ENCODE measurements at regions not wholly inside any gene's neighbourhood (a gene's known extent, or its start where the extent isn't known, plus 50 kb on each side); places are given as distances from the start of the nearest gene placed in this dataset.
A peak's percentile ranks its signal among the peaks of the same experiment; 100 is the strongest.
"Not testable (repeated sequence)": the region's sequence is repeated elsewhere in the genome, so short reads cannot be mapped to it uniquely, and the experiment has no call there.

GRCh38 chr16:47816511-47816910 is 339.3 kb downstream of the ABCC12 start:
- TF ChIP-seq, protein P1, sequence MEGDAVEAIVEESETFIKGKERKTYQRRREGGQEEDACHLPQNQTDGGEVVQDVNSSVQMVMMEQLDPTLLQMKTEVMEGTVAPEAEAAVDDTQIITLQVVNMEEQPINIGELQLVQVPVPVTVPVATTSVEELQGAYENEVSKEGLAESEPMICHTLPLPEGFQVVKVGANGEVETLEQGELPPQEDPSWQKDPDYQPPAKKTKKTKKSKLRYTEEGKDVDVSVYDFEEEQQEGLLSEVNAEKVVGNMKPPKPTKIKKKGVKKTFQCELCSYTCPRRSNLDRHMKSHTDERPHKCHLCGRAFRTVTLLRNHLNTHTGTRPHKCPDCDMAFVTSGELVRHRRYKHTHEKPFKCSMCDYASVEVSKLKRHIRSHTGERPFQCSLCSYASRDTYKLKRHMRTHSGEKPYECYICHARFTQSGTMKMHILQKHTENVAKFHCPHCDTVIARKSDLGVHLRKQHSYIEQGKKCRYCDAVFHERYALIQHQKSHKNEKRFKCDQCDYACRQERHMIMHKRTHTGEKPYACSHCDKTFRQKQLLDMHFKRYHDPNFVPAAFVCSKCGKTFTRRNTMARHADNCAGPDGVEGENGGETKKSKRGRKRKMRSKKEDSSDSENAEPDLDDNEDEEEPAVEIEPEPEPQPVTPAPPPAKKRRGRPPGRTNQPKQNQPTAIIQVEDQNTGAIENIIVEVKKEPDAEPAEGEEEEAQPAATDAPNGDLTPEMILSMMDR (conservative IDR thresholded peaks at IDR 0.05) = no peak
- H3K4me3 Mint-ChIP-seq = no peak overlapping the region
- H3K27ac Mint-ChIP-seq (ENCODE audit: unreplicated experiment) = no peak overlapping the region
- no peaks in the 10 kb centered on the region for H3K4me1 Mint-ChIP-seq
- DNase-seq (ENCODE audit: low read depth, low spot score) = no peak
- peaks cover 10% of the 10 kb centered on the region for H3K36me3 Mint-ChIP-seq (ENCODE audit: low read depth)
- H3K9me3 Mint-ChIP-seq = peaks cover 9% of the 10 kb centered on the region
- no peaks in the 10 kb centered on the region for H3K27me3 Mint-ChIP-seq (ENCODE audit: low read depth)

GRCh38 chr16:47815655-47816054 is 340.1 kb downstream of the ABCC12 start:
- no peak overlapping the region for H3K4me3 Mint-ChIP-seq

GRCh38 chr16:47811758-47812157 is 344.0 kb downstream of the ABCC12 start:
- not testable (repeated sequence) for H3K4me1 Mint-ChIP-seq; H3K27ac Mint-ChIP-seq (ENCODE audit: unreplicated experiment); H3K27me3 Mint-ChIP-seq (ENCODE audit: low read depth); H3K4me3 Mint-ChIP-seq; DNase-seq (ENCODE audit: low read depth, low spot score); H3K36me3 Mint-ChIP-seq (ENCODE audit: low read depth)
- peaks cover 11% of the 10 kb centered on the region for H3K9me3 Mint-ChIP-seq

More at GRCh38 chr16:47815655-47816054, 340.1 kb downstream of the ABCC12 start:
- H3K27ac Mint-ChIP-seq (ENCODE audit: unreplicated experiment) = no peak overlapping the region
- H3K27me3 Mint-ChIP-seq (ENCODE audit: low read depth) = no peaks in the 10 kb centered on the region
- DNase-seq (ENCODE audit: low read depth, low spot score) = no peak
- no peaks in the 10 kb centered on the region for H3K4me1 Mint-ChIP-seq
- H3K9me3 Mint-ChIP-seq = peaks cover 9% of the 10 kb centered on the region
- H3K36me3 Mint-ChIP-seq (ENCODE audit: low read depth) = peaks cover 10% of the 10 kb centered on the region
- TF ChIP-seq, protein P1 (conservative IDR thresholded peaks at IDR 0.05) = no peak

DNA sequence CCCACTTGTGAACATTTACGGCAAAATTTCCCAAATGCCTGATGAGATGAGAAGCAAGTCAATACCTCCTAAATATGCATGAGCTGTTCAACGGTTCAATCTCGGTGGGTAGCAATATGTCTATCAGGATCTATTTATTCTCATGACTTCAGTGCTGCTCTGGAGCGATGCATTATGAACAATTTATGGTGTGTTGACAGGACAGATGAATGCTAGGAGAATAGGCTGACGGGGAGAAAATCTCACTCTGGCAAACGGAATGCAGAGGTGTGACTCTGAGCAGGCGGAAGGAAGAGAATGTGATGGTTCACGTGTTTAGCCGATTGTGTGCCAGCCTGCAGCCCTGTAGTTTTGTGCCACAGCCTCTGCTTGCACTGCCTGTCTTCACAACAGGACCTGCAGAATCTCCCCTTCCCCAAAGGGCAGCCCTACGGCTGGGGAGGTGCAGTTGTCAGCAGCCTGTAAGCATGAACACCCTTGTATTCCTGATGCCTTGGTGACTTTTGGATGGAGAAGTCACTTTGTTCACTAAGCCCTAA is 345.2 kb downstream of the PHKB start:
- Mint-ChIP-seq H3K36me3 (ENCODE audit: low read depth) (no peaks in the 10 kb centered on the region), H3K4me3 (no peak overlapping the region), H3K27ac (ENCODE audit: unreplicated experiment) (no peak overlapping the region), H3K9me3 (peaks cover 2% of the 10 kb centered on the region), H3K27me3 (ENCODE audit: low read depth) (no peaks in the 10 kb centered on the region), H3K4me1 (no peaks in the 10 kb centered on the region)
- TF ChIP-seq, protein P1 (conservative IDR thresholded peaks at IDR 0.05) = no peak
- no peak for DNase-seq (ENCODE audit: low read depth, low spot score)

DNA sequence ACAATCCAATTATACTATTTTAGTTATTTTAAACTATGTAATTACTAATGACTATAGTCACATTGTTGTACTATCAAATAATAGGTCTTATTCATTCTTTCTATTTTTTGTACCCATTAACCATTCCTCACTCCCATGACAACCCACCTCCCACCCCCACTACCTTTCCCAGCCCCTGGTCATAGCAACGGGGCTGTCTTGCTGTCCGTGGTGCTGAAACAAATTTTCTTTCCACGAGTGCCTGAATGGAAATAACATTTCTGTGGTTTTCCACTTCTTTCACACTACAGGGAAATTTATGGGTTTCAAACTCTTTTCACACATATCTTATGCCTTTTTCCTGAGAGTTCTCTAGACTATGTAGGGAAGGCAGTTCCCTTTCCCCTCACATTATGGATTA is 326.6 kb downstream of the PHKB start:
- no peak overlapping the region for H3K27ac Mint-ChIP-seq (ENCODE audit: unreplicated experiment)
- peak; percentile 39 for DNase-seq (ENCODE audit: low read depth, low spot score)
- no peak overlapping the region for H3K4me3 Mint-ChIP-seq
- H3K4me1 Mint-ChIP-seq = no peaks in the 10 kb centered on the region
- peaks cover 8% of the 10 kb centered on the region for H3K9me3 Mint-ChIP-seq
- H3K36me3 Mint-ChIP-seq (ENCODE audit: low read depth) = peaks cover 8% of the 10 kb centered on the region
- TF ChIP-seq, protein P1 (conservative IDR thresholded peaks at IDR 0.05) = no peak
- H3K27me3 Mint-ChIP-seq (ENCODE audit: low read depth) = peaks cover 6% of the 10 kb centered on the region

GRCh38 chr16:47781673-47782072 is 320.5 kb downstream of the PHKB start:
- Mint-ChIP-seq H3K4me1 (peaks cover 8% of the 10 kb centered on the region), H3K27ac (ENCODE audit: unreplicated experiment) (no peak overlapping the region), H3K4me3 (no peak overlapping the region), H3K36me3 (ENCODE audit: low read depth) (peaks cover 2% of the 10 kb centered on the region), H3K9me3 (peaks cover 2% of the 10 kb centered on the region), H3K27me3 (ENCODE audit: low read depth) (peaks cover 6% of the 10 kb centered on the region)
- DNase-seq (ENCODE audit: low read depth, low spot score) = no peak
- TF ChIP-seq, protein P1 (conservative IDR thresholded peaks at IDR 0.05) = no peak

Measured in neural crest cell (in vitro differentiated cells).